ENCODE measurements at regions not wholly inside any gene's neighbourhood (a gene's known extent, or its start where the extent isn't known, plus 50 kb on each side); places are given as distances from the start of the nearest gene placed in this dataset.

GRCh38 chr4:75107755-75108612, 175.1 kb downstream of the PARM1 start:
- no peak for DNase-seq

- no peak for DNase-seq
Measured at GRCh38 chr4:75102787-75103085, 169.8 kb downstream of the PARM1 start.

GRCh38 chr4:75101906-75102786, 169.2 kb downstream of the PARM1 start:
- no peak for DNase-seq

Data from NCI-H69 (cell line).